SU-DHL-6 (cell line): ENCODE measurements at regions not wholly inside any gene's neighbourhood (a gene's known extent, or its start where the extent isn't known, plus 50 kb on each side); places are given as distances from the start of the nearest gene placed in this dataset.

ENCODE experiments used
- H2AFZ ChIP-seq: fragments of 200-600 bp; sonication (generic); 2 replicates; pipeline ENCODE4 v1.6.1; 2014; ENCODE audit warnings: low read depth, mild to moderate bottlenecking, moderate library complexity, mixed read lengths, antibody characterized with exemption, low read length; ENCODE audit not compliant: severe bottlenecking
- H3F3A ChIP-seq: fragments of 200-600 bp; shearing (Covaris generic); 2 replicates; pipeline ENCODE4 v1.6.0; 2016; ENCODE audit warnings: antibody characterized with exemption, mild to moderate bottlenecking; ENCODE audit not compliant: insufficient read depth
- H3K27ac ChIP-seq: fragments of 200-600 bp; sonication (generic); 2 replicates; pipeline ENCODE4 v1.5.1; 2016; ENCODE audit warnings: low read depth, mild to moderate bottlenecking, low read length, moderate library complexity, mixed read lengths
- H3K27me3 ChIP-seq: fragments of 200-600 bp; sonication (generic), shearing (Covaris generic); 2 replicates; pipeline ENCODE4 v1.6.0; 2014; ENCODE audit warnings: mild to moderate bottlenecking, low read length
- H3K36me3 ChIP-seq: fragments of 200-600 bp; sonication (generic); 2 replicates; pipeline ENCODE4 v1.6.1; 2014; ENCODE audit warnings: mild to moderate bottlenecking, low read length, mixed read lengths
- H3K4me2 ChIP-seq: fragments of 300-600, 200-600 bp; shearing (Covaris generic), sonication (generic); 2 replicates; pipeline ENCODE4 v1.6.0; 2014; ENCODE audit warnings: low read length, low read depth, mild to moderate bottlenecking; ENCODE audit not compliant: poor library complexity, severe bottlenecking
- H3K4me3 ChIP-seq: fragments of 200-600 bp; sonication (generic); 2 replicates; pipeline ENCODE4 v1.5.1; 2014; ENCODE audit warnings: antibody characterized with exemption, low read length, mild to moderate bottlenecking, mixed read lengths; ENCODE audit not compliant: insufficient read depth, poor library complexity, severe bottlenecking
- H3K79me2 ChIP-seq: fragments of 200-600 bp; sonication (generic); 2 replicates; pipeline ENCODE4 v1.6.1; 2014; ENCODE audit warnings: mild to moderate bottlenecking, low read length, moderate library complexity; ENCODE audit not compliant: insufficient read depth
- H3K9ac ChIP-seq: fragments of 200-600 bp; sonication (generic); 2 replicates; pipeline ENCODE4 v1.7.0; 2014; ENCODE audit warnings: mild to moderate bottlenecking, low read length
- H3K9me2 ChIP-seq: fragments of 200-600 bp; sonication (generic); replicated peaks from 2 replicates; pipeline ENCODE4 v1.6.1; 2014; ENCODE audit warnings: low read length; ENCODE audit not compliant: insufficient read depth
- H3K9me3 ChIP-seq: fragments of 200-600 bp; sonication (generic); 2 replicates; pipeline ENCODE4 v1.6.1; 2014; ENCODE audit warnings: low read length, mixed read lengths; ENCODE audit not compliant: insufficient read depth
- H4K20me1 ChIP-seq: fragments of 200-600 bp; sonication (generic); 2 replicates; pipeline ENCODE4 v1.6.1; 2014; ENCODE audit warnings: low read depth, mild to moderate bottlenecking, antibody characterized with exemption, low read length, moderate library complexity, mixed read lengths
- CTCF ChIP-seq: fragments of 200-600 bp; sonication (generic); IDR thresholded peaks from one replicate; pipeline ENCODE4 v1.5.1; 2017; ENCODE audit warnings: antibody characterized with exemption, mild to moderate bottlenecking, low read length, moderate library complexity; ENCODE audit not compliant: insufficient read depth, poor library complexity, severe bottlenecking
- EZH2phosphoT487 ChIP-seq: fragments of 200-600 bp; sonication (generic), shearing (Covaris generic); conservative IDR thresholded peaks from 2 replicates; pipeline ENCODE4 v1.6.1; 2018; ENCODE audit warnings: mild to moderate bottlenecking, antibody characterized with exemption, low read length, moderate library complexity, mixed read lengths

- no peaks in the 10 kb centered on the region for H3F3A ChIP-seq
- H2AFZ ChIP-seq: no peak overlapping the region
- H3K9me2 ChIP-seq: no peaks in the 10 kb centered on the region
- H3K79me2 ChIP-seq: no peaks in the 10 kb centered on the region
- no peaks in the 10 kb centered on the region for H3K9me3 ChIP-seq
- H3K36me3 ChIP-seq: no peaks in the 10 kb centered on the region
- no peaks in the 10 kb centered on the region for H3K27me3 ChIP-seq
- TF ChIP-seq EZH2phosphoT487 (no peak), CTCF (no peak)
- no peak overlapping the region for H3K27ac ChIP-seq
- H3K9ac ChIP-seq: no peak overlapping the region
- no peak overlapping the region for H3K4me2 ChIP-seq
- no peaks in the 10 kb centered on the region for H4K20me1 ChIP-seq
- no peak overlapping the region for H3K4me3 ChIP-seq
These were observed 56.4 kb upstream of the DAPK1 start for GRCh38 chr9:87441251-87441650.

DNA sequence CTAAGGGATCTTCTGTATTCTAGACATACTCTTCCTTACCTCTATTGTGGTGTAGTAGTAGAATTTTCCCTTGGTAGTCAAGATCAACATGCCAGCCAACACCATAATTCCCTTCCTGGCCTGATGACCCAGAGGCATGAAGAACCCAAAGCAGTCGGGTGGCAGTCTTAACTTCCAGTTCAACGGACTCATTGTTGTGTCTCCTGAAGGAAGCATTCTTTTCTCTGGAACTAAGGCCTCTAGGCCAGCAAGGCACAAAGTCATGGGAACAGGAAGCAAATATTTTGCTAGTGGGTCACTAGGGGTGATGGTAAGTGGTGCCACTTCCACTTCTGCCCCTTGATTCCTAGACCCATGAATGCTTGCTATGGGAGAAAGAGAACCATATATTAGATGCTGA is 55.2 kb upstream of the DAPK1 start:
- no peaks in the 10 kb centered on the region for H3K36me3 ChIP-seq
- H2AFZ ChIP-seq: no peak overlapping the region
- no peak overlapping the region for H3K4me3 ChIP-seq
- H3K79me2 ChIP-seq: no peaks in the 10 kb centered on the region
- no peaks in the 10 kb centered on the region for H4K20me1 ChIP-seq
- TF ChIP-seq EZH2phosphoT487 (no peak), CTCF (no peak)
- H3K9me3 ChIP-seq: no peaks in the 10 kb centered on the region
- H3K9me2 ChIP-seq: no peaks in the 10 kb centered on the region
- no peaks in the 10 kb centered on the region for H3F3A ChIP-seq
- H3K27me3 ChIP-seq: no peaks in the 10 kb centered on the region
- no peak overlapping the region for H3K27ac ChIP-seq
- no peak overlapping the region for H3K4me2 ChIP-seq
- no peak overlapping the region for H3K9ac ChIP-seq

- no peak for TF ChIP-seq EZH2phosphoT487
- TF ChIP-seq CTCF: no peak
- Histone ChIP-seq H3K36me3 (no peaks in the 10 kb centered on the region), H4K20me1 (no peaks in the 10 kb centered on the region), H3K27me3 (no peaks in the 10 kb centered on the region), H3K4me2 (no peak overlapping the region), H3K27ac (no peak overlapping the region), H3K79me2 (no peaks in the 10 kb centered on the region), H3K9me2 (no peaks in the 10 kb centered on the region), H3F3A (no peaks in the 10 kb centered on the region), H3K4me3 (no peak overlapping the region), H3K9ac (no peak overlapping the region), H2AFZ (no peak overlapping the region), H3K9me3 (no peaks in the 10 kb centered on the region)
These were observed 54.7 kb upstream of the DAPK1 start for GRCh38 chr9:87443006-87443405.

- H3K27ac ChIP-seq: no peak overlapping the region
- no peaks in the 10 kb centered on the region for H3K36me3 ChIP-seq
- no peaks in the 10 kb centered on the region for H4K20me1 ChIP-seq
- no peak overlapping the region for H3K4me3 ChIP-seq
- no peak for TF ChIP-seq CTCF
- TF ChIP-seq EZH2phosphoT487: no peak
- no peaks in the 10 kb centered on the region for H3K79me2 ChIP-seq
- no peaks in the 10 kb centered on the region for H3K27me3 ChIP-seq
- no peak overlapping the region for H3K9ac ChIP-seq
- H3K9me2 ChIP-seq: no peaks in the 10 kb centered on the region
- H3K9me3 ChIP-seq: no peaks in the 10 kb centered on the region
- H3F3A ChIP-seq: no peaks in the 10 kb centered on the region
- no peak overlapping the region for H3K4me2 ChIP-seq
- no peak overlapping the region for H2AFZ ChIP-seq
These were observed 54.2 kb upstream of the DAPK1 start for GRCh38 chr9:87443461-87443860.
